Lower lobe of right lung (tissue), 2 donors: ENCODE measurements at regions not wholly inside any gene's neighbourhood (a gene's known extent, or its start where the extent isn't known, plus 50 kb on each side); places are given as distances from the start of the nearest gene placed in this dataset.

Experiments used
- ATAC-seq, 2 donors: fragments of 200-7000 bp; cut with Tn5 transposase; one replicate each; pipeline ENCODE4 v1.9.1; 2020 to 2022; ENCODE audit warnings: mild to moderate bottlenecking in 2 of 2, moderate library complexity in 2 of 2
- DNase-seq: peaks from one replicate; pipeline ENCODE4 v3.0.0-alpha.2; 2020
- H3K27ac ChIP-seq: fragments of 200-600 bp; one replicate; pipeline ENCODE4 v1.8.0; 2022
- H3K27me3 ChIP-seq: fragments of 200-600 bp; one replicate; pipeline ENCODE4 v1.8.0; 2022; ENCODE audit warnings: low read depth
- H3K36me3 ChIP-seq: fragments of 200-600 bp; one replicate; pipeline ENCODE4 v1.8.0; 2022; ENCODE audit warnings: mild to moderate bottlenecking
- H3K4me1 ChIP-seq: fragments of 200-600 bp; one replicate; pipeline ENCODE4 v1.8.0; 2022
- H3K4me3 ChIP-seq: fragments of 200-600 bp; one replicate; pipeline ENCODE4 v1.8.0; 2022; ENCODE audit warnings: mild to moderate bottlenecking
- H3K9me3 ChIP-seq: fragments of 200-600 bp; one replicate; pipeline ENCODE4 v1.8.0; 2022
- intact Hi-C: fragments of 100-400 bp; cut with DNase I; formaldehyde crosslinking; loops from one replicate; pipeline ENCODE4 v1.11.0; 2022
- TF ChIP-seq, protein P1 (sequence below): fragments of 200-600 bp; IDR thresholded peaks from one replicate; pipeline ENCODE4 v1.8.0; 2022; ENCODE audit warnings: antibody characterized with exemption, mild to moderate bottlenecking
- donor health status: DM: no; HTN: yes; CAD: no; lungs with severe emphysema.

- Histone ChIP-seq H3K36me3 (no peaks in the 10 kb centered on the region), H3K9me3 (no peaks in the 10 kb centered on the region)
Observed at GRCh38 chr1:51025374-51025773, 55.3 kb downstream of the CDKN2C start.

DNA sequence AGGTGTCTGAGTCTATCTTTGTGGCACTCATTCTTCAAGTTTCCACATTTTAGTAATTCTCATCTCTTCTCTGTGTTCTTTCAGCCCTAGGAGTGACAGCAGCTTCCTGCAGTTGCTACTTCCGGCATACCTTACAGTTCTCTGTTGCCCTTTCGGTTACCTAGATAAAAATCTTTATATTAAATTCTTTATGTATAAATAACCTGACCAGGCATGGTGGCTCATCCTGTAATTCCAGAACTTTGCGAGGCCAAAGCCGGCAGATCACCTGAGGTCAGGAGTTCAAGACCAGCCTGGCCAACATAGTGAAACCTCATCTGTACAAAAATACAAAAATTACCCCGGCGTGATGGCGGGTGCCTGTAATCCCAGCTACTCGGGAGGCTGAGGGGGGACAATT lies 62.9 kb downstream of the CDKN2C start:
- no peak overlapping the region for H3K27ac ChIP-seq
- no peak for ATAC-seq

More at GRCh38 chr1:51025374-51025773, 55.3 kb downstream of the CDKN2C start:
- intact Hi-C loops, result no loop called here
- DNase-seq (no peak), ATAC-seq (no peak)
- H3K27me3 ChIP-seq, result no peaks in the 10 kb centered on the region
- no peak overlapping the region for H3K27ac ChIP-seq
- TF ChIP-seq, protein P1, sequence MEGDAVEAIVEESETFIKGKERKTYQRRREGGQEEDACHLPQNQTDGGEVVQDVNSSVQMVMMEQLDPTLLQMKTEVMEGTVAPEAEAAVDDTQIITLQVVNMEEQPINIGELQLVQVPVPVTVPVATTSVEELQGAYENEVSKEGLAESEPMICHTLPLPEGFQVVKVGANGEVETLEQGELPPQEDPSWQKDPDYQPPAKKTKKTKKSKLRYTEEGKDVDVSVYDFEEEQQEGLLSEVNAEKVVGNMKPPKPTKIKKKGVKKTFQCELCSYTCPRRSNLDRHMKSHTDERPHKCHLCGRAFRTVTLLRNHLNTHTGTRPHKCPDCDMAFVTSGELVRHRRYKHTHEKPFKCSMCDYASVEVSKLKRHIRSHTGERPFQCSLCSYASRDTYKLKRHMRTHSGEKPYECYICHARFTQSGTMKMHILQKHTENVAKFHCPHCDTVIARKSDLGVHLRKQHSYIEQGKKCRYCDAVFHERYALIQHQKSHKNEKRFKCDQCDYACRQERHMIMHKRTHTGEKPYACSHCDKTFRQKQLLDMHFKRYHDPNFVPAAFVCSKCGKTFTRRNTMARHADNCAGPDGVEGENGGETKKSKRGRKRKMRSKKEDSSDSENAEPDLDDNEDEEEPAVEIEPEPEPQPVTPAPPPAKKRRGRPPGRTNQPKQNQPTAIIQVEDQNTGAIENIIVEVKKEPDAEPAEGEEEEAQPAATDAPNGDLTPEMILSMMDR, result no peak
- H3K4me1 ChIP-seq, result no peaks in the 10 kb centered on the region
- H3K4me3 ChIP-seq, result no peak overlapping the region

GRCh38 chr1:51044199-51044598 lies 57.8 kb upstream of the C1orf185 start:
- Histone ChIP-seq H3K9me3 (peaks cover 6% of the 10 kb centered on the region), H3K27ac (no peak overlapping the region), H3K27me3 (no peaks in the 10 kb centered on the region), H3K36me3 (no peaks in the 10 kb centered on the region), H3K4me1 (no peaks in the 10 kb centered on the region), H3K4me3 (no peak overlapping the region)
- TF ChIP-seq, protein P1, result no peak
- intact Hi-C loops, result no loop called here
- DNase-seq, result no peak
- no peak for ATAC-seq

More for the DNA sequence above, 62.9 kb downstream of the CDKN2C start:
- Histone ChIP-seq H3K4me1 (no peaks in the 10 kb centered on the region), H3K9me3 (no peaks in the 10 kb centered on the region), H3K4me3 (no peak overlapping the region), H3K36me3 (no peaks in the 10 kb centered on the region), H3K27me3 (peaks cover 5% of the 10 kb centered on the region)
- TF ChIP-seq, protein P1, result no peak
- intact Hi-C loops, result no loop called here
- no peak for DNase-seq

DNA sequence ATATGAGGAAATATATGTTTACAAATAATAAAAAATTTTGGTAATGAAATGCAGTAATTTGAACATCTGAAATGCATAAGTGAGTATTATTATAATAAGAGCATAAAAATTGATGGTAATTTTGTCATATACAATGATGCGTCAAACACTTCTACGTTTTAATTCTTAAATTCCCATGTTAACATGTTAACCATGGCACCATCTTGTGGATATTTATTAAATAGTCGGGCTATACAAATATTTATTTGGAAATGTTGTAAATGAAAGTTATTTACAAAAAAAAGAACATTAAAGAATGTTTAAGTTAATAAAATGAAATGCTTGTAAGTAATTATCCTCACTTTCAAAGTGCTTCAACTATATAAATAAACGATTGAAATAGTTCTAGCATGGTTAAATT lies 57.2 kb upstream of the C1orf185 start:
- intact Hi-C loops, result no loop called here
- no peak overlapping the region for H3K4me3 ChIP-seq
- H3K36me3 ChIP-seq, result no peaks in the 10 kb centered on the region
- no peaks in the 10 kb centered on the region for H3K27me3 ChIP-seq
- TF ChIP-seq, protein P1, result peak; percentile 39
- H3K4me1 ChIP-seq, result no peaks in the 10 kb centered on the region
- no peaks in the 10 kb centered on the region for H3K9me3 ChIP-seq
- DNase-seq (no peak), ATAC-seq (no peak)
- no peak overlapping the region for H3K27ac ChIP-seq

DNA sequence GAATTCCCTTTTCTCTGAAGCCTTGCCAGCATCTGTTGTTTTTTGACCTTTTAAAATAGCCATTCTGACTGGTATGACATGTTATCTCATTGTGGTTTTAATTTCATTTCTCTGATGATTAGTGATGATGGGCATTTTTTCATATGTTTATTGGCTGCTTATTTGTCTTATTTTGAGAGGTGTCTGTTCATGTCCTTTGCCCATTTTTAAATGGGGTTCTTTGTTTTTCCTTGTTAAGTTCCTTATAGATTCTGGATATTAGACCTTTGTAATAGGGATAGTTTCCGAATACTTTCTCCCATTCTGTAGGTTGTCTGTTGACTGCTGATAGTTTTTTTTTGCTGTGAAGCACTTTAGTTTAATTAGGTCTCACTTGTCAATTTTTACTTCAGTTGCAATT lies 54.0 kb upstream of the C1orf185 start:
- Histone ChIP-seq H3K4me3 (no peak overlapping the region), H3K27ac (no peak overlapping the region), H3K9me3 (no peaks in the 10 kb centered on the region), H3K27me3 (no peaks in the 10 kb centered on the region), H3K36me3 (no peaks in the 10 kb centered on the region), H3K4me1 (no peaks in the 10 kb centered on the region)
- intact Hi-C loops, result no loop called here
- no peak for ATAC-seq
- TF ChIP-seq, protein P1, result no peak
- no peak for DNase-seq

DNA sequence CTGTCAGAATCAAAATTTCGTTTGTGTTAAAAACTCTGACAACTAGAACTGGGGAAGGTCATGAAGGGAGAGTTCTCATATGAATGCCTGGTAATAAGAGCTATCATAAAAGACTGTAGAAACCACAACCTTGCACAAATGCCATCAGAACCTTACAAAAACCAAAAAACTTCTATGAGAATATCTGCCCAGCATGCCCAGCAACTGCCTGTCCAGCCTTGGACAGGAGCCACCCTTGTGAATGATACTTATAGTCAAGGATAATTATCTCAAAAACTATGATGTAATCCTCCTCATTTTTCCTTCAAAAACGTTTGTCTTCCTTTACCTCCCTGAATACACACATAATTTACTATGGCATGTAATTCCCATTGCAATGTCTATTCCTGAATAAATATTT lies 53.4 kb upstream of the C1orf185 start:
- DNase-seq (no peak), ATAC-seq (no peak)
- no peaks in the 10 kb centered on the region for H3K9me3 ChIP-seq
- H3K36me3 ChIP-seq, result no peaks in the 10 kb centered on the region
- H3K27me3 ChIP-seq, result no peaks in the 10 kb centered on the region
- H3K4me3 ChIP-seq, result no peak overlapping the region
- H3K27ac ChIP-seq, result no peak overlapping the region
- intact Hi-C loops, result no loop called here
- no peaks in the 10 kb centered on the region for H3K4me1 ChIP-seq
- TF ChIP-seq, protein P1, result no peak
